AML-193 (cell line): ENCODE measurements at regions not wholly inside any gene's neighbourhood (a gene's known extent, or its start where the extent isn't known, plus 50 kb on each side); places are given as distances from the start of the nearest gene placed in this dataset.

Experiments
- DNase-seq, 2 experiments: peaks; one replicate each; lab custom pipeline; 2025; lab: John Stamatoyannopoulos, UW

DNA sequence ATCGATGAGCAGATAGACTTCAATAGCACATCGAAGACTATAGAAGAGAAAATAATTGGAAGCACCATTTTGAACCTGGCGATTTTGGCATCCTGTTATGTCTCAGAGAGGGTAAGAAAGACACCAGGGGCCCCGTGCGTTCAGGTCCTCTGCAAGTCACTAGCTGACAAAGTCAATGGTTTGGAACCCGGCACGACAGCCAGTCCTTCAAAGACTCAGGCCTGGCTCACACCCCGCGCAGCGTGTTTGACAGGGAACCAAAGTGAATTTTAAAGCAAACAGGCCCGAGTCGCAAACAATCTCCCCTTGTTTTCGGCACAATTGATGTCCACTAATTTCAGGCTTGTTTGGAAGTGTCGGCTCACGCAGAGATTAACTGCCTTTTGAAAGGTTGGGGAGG is 716.6 kb downstream of the BRD1 start:
- no peak for DNase-seq

DNA sequence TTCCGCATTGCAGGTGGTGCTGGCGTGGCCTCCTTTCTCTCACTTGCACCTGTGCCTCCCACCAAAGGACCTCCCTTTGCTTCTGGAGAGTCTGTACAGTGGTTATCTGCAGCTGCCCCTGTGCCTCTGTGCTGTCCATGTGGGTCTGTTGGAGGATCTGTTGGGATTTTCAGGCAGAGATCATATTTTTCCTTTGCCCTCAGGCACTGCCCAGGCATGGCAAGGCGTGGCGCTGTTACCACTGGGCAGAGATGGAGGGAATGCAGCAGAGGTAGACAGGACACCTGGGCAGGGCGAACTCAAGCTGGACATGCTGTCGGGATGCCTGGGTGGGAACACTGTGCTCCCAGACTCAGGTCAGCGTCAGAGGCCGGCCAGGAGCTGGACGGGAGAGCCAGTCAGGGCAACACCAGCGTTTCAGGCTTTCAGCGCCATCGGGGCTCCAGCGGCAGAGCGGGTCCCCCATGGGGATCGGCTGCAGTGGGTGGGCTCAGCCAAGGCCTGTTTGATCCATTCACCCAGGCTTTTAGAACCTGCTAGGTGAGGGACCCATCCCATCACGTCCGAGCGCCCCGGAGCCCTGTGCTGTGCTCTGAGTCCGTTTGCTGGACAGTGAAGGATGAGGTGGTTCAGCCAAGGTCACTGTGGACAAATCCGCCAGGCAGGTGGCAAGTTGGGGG is 718.9 kb downstream of the BRD1 start:
- no peak for DNase-seq

DNA sequence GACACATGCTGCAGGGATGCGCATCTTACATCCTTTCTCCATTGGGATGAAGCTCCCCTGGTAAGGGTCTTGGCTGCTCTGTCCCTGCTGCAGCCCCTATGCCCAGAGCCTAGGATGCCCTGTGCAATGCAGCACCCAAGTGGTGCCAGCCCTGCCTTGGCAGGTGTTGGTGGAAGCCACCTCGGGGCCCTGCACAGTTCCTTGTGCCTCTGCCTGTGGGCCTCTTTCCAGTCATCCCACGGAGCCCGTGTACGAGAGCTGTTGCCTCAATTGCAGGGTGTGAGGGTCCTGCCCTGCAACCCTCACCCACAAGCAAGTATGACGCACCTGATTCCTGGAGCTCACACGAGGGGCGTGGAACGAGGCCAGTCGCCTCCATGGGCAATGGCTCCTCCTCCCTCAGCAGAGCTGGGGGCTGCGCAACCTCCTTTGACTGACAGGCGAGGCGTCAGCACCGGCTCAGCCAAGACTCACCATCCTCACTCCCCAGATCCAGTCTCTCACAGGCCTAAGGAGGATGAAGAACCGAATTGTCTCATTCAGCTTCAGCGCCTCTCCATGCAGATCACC is 719.6 kb downstream of the BRD1 start:
- DNase-seq = no peak

DNA sequence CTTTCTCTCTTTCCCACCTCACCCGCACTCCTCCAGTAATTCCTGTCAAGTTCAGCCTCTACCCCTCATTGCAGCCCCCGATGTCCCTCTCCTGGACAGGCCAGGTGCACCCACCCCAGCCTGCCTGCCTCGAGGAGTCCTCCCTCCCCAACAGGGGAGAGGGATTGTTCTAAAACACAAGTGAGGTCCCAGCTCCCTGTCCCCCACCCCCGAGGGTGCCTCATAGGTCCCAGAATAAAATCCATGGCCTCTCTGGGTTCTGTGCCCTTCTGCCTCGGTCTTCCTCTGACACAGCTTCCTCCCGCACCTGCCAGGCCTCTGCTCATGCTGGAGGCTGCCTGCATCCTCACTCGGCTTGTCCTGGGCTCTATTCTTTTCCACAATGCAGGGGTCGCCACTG is 720.1 kb downstream of the BRD1 start:
- no peak for DNase-seq

DNA sequence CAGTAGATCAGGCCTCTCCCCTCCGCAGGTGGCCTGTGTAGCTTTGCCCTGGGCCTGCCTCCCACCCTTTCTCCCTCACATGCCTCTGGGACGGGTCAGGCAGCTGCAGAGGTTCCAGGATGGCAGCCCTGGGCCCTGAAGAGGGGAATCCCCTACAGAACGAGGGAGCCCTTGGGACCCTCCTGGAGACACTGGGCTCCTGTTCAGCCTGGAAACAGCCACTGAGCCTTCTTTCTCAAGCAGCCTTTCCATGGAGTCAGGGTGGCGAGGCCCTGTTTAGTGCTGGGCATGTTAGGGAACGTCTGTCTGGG is 720.9 kb downstream of the BRD1 start:
- DNase-seq = no peak

DNA sequence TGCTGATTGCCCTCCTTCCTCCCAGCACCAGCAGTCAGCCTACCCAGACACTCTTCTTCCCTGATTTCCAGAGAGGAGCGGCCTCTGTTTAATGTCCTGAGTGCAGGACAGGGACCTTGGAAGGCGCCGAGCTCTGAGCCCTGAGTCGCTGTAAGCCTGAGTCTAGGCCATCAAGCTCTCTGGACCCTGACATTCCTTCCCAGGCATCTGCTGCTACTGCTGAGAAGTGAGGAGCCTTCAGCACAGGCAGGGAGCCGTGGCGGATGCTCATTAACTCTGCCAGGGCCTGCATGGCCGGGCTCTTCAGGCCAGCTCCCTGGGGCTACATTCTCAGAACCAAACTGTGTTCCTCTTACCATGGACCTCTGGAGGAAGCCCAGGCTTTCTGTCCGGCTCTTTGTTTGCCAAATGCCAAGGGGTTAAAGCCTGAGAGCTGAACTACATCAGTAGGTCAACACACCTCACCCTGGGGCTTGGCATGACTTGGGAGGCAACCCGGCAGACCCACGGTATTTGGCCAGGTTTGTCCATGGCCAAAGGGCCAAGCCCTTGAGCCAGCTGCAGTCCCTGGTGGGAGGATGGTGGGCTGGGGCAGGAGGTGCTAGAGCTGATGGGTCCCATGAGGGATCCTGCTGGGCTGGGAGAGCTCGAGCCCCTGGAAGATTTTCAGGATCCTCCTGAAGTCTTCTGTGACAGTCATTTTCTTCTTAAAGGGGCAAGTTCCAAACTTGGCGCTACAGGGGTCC is 721.4 kb downstream of the BRD1 start:
- DNase-seq = no peak

DNA sequence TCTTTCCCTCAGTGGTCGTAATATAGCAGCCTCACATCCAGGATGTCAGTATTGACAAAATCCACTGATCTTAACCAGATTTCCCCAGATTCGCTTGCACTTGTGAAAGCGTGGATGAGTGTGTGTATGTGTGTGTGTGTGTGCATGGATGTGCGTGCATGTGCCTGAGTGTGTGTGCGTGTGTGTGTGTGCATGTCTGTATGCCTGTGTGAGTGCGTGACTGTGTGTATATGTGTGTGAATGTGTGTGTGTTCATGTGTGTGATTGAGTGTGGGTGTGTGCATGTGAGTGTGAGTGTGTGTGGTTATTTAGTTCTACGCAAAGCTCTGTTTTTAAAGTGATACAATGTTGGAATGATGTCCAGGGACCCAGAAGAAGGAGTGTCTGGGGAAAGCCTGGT is 723.2 kb downstream of the BRD1 start:
- no peak for DNase-seq

DNA sequence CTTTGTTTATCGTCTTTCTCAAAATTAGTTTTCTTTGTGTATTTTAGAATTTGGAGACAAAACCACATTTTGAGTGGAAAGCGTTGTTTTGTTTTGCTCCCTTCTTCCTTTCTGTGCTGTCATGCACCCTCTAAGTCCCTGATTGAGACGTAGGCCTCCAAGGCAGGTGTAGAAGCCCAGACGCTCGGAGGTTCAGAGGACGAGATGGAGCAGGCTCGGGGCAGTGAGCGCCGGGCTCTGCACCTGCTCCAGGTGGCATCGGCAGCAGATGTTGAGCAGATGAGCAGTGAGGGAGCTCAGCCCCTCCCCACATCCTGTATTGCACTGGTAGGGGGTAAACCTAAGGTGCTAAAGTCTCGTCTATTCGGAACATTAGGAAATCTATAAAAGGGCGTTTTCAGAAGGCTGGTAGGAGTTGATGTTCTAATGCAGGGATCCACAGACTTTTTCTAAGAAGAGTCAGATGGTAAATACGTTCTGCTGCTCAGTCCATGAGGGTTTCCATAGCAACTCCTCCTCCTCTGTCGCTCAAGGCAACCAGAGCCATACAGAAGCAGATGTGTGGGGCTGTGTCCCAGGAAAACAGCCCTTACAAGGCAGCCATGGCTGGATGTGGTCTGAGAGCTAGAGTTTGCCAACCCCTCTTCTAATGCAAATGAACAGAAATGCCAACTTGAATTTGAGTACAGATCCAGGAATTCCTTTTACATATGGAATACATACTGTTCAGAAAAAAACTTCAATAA is 724.2 kb downstream of the BRD1 start:
- DNase-seq = no peak

DNA sequence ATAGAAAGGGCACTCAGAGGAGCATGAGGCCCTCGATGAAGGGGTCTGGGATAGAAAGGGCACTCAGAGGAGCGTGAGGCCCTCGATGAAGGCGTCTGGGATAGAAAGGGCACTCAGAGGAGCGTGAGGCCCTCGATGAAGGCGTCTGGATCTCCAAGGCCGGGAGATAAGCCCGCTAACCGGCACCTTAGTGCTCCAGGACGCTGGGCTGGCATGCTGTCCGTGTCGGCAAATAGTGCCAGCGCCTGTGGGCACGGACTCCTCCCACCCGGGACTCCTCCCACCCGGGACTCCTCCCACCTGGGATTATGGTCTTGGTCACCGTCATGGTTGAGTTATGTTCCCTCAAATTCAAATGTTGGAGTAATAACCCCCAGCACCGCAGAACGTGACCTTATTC is 725.3 kb downstream of the BRD1 start:
- DNase-seq = no peak

DNA sequence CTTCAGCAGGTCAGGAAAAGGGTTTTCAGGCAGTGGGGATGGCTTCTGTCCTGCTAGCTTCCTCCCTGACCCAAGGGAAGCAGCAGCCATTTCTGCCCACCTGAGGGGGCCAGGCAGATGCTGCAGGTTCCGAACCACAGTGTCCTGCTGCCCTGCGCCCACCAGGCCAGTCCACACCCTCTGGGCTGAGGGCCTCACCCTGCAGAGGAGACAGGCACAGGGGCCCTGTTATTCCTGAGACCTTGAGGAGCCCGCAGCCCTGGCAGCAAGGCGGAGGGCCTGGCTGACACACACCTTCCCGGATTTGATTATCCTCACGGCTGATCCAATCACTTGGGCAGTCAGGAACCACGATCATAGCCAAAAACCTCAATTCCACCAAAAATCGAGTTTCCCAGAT is 725.8 kb downstream of the BRD1 start:
- no peak for DNase-seq

DNA sequence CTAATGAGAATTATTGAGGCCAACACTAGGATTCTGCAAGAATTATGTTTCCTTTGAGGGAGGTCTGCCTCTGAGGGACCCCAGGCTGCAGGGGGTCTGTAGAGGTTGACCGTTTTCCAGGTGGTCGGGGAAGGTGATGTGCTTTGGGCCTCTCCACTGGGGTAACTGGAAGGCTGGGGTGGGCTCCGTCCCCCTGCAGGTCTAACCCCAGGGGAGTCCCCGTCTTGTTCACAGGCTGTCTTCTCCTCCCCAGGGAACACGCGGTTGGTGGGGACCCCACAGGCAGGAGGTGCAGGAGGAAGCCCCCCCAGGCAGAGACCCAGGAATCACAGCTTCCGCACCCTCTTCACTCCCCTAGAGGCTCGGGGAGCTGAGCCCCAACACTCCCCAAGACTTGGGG is 726.4 kb downstream of the BRD1 start:
- no peak for DNase-seq

DNA sequence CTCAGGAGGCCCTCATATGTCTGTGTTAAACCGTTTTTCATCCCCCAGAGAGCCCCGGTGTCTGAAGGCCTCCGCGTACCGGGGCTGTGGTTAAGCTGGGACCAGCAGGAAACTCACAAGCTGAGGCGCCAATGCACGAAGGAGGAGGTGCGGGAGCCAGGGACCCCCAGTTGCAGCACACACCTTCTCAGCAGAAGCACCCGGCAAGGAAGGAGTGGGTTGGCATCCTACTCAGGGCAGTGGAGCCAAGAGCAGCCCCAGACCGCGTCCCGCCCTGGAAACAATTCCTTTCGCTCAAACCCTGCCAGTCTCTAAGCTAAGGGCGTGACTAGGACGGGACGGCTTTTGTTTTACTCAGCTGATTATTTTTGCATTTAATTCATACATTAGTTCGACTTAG is 726.9 kb downstream of the BRD1 start:
- no peak for DNase-seq

DNA sequence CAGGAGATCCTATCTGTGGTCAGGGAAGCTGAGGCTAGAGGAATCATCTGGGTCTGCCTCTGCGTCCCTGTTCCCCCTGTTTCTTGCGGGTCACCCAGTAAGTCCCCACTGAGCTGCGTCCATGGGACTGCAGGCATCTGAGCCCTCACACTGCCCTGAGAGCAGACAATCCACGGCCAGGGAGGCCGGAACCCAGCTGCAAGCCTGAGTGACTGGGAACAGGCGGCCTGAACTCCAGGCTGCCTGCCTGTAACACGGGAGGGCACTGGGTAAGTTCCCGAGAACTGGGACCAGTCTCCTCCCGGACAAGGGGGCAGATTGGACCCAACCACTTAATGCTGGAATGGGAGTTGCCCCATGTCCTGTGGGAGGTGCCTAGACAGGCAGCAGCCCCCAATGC is 727.4 kb downstream of the BRD1 start:
- no peak for DNase-seq

DNA sequence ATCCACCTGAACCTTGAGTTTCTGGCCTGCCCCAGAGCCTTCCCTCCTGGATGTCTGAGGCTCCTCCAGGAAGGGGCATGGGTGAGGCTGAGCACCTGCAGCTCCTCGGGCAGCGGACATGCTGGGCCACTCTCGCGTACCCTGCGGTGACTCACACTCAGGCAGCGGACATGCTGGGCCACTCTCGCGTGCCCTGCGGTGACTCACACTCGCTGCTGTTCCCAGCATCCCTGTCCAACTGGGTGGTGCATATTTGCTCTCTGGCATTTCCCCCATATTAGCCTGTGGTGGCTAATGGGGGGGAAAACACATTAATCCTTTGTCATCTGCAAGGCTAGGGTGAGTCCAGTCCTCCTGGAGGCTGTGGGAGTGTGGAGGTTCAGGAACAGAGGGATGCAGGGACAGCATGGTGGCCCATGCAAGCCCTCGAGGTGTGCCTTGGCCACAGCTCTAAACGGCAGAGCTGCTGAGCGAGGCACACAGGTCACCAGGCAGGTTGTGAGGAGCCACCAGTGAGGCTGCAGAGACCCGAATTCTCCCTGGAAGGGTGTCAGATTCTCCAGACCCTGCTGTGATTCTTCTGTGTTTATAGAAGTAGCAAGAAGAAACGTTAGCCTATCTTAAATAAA is 728.1 kb downstream of the BRD1 start:
- no peak for DNase-seq

DNA sequence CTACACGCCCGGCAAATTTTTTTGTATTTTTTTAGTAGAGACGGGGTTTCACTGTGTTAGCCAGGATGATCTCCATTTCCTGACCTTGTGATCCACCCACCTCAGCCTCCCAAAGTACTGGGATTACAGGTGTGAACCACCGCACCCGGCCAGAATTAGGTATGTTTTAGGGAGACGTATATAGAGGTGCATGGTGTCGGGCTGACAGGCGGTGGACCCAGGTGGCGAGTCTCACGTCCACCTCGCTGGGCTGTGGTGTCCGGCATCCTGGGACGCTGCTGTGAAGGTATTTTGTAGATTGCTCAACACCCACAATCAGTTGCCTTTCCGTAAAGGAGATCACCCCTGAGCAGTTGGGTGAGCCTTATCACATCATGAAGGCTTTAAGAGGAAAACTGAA is 728.6 kb downstream of the BRD1 start:
- no peak for DNase-seq

DNA sequence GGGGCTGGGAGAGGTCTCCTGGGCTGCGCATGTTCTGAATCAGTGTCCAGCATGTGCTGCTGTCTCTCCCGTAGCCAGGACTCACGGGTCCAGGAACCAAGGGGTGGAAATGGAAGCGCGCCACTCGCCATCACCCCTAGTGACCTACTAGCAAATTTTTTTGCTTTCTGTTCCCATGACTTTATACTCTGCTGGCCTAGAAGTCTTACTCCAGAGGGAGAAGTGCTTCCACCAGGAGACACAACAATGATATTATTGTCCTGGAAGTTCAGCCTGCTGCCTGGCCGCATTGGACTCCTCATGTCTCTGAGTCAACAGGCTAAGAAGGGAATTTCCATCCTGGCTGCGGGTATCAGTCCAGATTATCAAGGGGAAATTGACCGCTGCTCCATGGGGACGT is 729.7 kb downstream of the BRD1 start:
- DNase-seq = no peak

DNA sequence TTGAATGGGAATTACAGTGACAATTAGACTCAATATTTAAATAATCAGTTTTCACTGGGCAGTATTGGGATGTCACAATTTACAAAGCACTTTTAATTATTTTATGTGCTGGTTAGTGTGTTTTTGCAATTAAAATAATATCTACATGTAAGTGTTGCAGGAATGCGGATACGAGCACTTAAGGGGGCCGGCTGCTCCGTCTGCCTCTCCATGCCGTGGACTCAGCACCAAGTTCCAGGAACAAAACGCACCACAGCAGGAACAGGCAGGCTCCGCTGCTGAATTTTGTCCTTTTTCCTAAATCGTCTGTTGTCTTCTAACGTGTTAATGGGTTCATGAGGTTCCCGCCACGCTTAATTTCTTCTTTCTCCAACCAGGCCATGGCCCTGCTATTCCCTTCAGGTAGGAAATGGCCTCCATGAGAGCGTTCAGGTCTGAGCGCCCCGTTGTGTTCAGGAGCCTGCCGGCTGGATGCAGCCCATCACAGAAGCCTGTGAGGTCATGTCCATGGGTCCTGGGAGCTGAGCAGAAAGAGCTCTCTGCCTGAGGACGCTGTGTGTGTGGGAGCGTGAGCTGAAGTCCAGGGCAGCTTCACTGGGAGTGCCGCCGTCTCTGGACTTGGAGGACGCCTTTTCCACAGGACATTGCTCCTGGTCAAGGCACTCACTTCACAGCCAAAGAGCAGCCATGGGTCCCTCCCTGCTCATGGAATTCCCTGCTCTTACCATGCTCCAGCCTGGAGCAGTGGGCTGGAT is 730.3 kb downstream of the BRD1 start:
- no peak for DNase-seq

DNA sequence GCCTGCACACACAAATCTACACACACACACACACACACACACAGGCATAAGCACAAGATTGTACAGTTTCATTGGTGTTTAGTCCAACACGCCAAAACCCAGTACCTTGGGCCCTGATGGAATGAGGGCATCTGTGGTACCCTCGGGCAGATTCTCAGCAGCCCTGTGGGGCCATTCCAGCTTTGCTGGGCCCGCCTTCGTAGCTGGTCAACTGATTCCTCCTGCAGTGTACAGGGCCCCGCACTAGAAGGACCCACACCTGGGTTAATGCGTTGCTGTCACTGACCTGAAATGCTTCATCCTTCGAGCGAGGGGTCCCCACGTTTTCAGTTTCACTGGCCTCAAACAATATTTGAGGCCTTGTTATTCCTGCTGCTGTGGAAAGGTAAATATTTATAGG is 731.2 kb downstream of the BRD1 start:
- no peak for DNase-seq

DNA sequence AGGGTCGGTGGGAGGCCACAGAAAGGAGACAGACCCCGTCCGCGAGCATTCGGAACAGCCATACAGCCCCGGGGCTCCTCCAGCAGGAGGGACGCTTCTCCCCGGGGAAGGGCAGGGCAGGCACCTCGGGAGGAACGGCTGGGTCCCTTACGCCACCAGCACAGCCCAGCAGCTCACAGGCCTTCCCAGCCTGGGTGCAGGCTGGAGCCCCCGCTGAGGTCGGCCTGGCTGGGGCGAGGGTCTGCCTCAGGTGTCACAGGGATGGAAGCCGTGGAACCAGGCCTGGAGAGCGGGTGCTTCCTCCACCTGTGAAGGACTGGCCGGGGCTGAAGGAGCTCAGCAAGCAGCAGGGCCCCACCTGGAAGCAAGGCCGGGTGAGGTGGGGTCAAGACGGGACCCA is 732.3 kb downstream of the BRD1 start:
- no peak for DNase-seq

DNA sequence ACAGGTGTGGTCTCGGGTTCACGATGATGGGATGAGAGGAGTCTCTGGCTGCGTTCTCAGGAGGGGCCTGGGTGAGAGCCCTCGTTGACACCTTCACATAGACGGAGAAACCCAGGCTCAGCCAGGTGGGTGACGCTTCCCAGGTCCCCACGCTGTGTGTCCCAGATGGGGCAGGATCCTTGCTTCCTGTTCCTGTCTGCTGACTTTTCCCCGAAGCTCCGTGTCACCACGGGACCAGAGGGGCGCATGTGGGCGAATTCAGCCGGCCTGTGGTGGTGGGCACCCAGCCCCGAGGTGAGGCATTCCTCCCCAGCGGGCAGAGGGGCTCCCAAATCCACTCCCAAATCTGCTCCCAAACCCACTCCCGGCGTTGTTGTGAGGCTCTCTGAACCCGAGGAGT is 732.8 kb downstream of the BRD1 start:
- no peak for DNase-seq

DNA sequence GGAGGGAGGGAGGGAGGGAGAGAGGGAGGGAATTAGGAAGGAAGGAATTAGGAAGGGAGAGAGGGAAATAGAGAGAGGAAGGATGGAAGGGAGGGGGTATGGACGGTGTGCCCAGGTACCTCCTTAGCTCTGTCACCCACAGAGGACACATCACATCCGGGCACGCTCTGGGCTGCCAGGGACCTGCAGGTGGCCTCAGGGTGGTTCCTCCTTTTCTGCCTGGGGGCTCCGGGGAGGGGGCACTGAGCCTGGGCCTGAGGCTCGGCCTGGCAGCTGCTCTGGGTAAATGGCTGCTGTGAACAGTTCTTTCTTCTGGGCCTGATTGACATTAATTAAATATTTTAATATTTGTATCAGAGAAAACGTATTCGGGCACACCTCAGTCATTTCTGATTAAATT is 733.5 kb downstream of the BRD1 start:
- no peak for DNase-seq
